Embryonic facial prominence (tissue), 1 donor: ENCODE measurements at regions not wholly inside any gene's neighbourhood (a gene's known extent, or its start where the extent isn't known, plus 50 kb on each side); places are given as distances from the start of the nearest gene placed in this dataset.
"Not testable (repeated sequence)": the region's sequence is repeated elsewhere in the genome, so short reads cannot be mapped to it uniquely, and the experiment has no call there.

ENCODE experiments used
- DNase-seq: peaks from one replicate; pipeline ENCODE4 v3.0.0-alpha.2; 2016; ENCODE audit errors: extremely low spot score

DNA sequence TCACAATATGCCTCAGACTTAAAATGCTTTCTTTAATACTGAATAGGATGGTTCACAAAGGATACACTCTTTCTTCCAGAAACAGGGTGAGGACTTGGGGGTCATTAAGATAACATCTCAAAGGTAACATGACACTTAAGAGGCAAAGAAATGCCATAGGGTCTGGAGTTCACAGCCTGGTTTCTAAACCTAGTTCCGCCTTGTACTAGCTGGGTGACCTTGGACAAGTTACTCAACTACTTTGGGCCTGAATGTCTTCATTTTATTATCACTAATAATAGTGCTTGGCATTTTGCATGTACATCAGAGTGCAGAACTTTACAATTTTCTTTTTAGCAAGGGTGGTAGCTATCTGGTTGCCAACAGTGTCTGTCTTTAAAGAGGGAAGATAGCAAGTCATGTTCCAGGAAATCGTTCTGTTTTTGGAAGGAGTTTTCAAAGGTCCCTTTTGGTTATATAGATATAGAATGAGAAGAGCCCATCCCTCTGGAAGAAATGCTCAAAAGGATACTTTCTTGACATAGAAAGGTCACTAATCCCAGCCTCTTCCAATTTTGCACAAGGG is 257.8 kb downstream of the NUAK1 start:
- DNase-seq: no peak

DNA sequence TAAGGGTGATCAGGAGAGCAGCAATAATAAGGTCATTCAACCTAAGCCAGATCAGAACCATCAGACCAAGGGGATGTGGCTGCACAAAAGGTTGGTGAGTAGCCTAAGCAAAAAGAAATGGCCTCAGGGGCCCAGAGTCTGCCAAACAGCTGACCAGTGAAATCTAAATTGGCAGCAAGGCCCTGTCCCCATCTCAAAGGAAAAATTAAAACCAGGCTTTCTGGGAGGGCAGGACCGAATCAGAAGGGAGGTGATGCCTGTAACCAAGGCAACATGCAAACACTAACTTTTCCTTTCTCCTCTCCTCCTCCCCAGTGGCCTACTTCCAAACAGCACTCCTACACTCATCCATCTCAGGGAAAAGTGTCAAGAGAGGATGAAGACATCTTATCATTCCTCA is 256.4 kb downstream of the NUAK1 start:
- no peak for DNase-seq

DNA sequence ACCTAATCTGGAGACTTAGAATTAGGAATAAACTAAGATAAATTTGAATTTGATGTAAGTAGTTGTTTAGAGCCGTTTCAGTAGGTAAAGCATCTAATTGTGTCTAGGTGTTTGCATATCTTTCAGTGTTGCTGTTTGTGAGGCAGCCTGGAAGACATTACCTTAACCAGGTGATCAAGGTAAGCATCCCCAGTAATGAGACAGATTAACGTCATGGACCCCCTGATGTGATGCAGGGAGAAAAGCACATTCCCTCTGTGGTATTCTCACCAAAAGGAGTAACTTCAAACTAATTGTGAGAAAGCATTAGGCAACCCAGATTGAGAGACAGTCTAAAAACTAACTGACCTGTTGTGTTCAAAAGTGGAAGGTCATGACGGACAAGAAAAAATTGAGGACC is 251.6 kb downstream of the NUAK1 start:
- no peak for DNase-seq

DNA sequence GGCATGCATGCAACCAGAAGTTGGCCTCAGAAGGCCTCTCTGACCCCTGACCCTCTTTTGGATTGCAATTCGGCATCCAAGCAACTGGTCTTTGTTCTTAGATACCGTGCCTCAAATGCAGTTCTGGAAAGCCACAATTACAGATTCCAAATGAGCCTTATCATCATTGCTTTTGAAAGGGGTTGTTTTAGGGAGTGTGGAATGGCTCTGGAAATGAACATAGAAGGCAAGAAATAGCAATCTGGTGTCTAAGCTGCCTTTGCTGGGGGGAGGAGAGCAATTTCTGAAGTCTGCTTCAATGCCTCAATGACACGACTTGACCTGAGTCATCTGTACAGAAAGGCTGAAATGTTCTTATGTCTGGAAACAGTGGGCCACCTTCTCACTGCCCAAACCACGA is 250.1 kb downstream of the NUAK1 start:
- no peak for DNase-seq

DNA sequence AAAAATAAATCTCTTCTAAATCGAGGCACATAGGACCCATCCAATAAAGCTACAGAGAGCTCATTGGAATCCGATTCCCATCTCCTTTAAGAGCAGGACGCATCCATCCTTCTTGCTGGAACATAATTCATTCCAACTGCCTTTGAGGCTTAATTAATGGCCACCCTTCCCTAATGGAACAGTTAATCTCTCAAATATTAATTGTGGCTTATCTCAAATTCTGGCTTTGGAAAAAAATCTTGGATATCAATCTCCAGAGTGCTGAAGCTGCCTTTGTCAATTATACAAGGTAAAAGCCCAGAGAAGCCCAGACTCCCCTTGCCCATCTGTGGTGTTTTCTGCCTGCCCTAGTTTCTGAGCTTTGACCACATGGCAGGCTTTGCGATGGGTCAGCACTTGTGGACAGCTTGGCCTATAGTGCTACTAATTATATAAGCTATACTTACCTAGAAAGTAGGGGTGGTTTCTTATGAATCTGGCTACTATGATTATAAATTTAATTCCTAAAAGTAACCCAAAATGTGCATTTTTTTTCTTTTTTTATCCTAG is 246.3 kb downstream of the NUAK1 start:
- no peak for DNase-seq

DNA sequence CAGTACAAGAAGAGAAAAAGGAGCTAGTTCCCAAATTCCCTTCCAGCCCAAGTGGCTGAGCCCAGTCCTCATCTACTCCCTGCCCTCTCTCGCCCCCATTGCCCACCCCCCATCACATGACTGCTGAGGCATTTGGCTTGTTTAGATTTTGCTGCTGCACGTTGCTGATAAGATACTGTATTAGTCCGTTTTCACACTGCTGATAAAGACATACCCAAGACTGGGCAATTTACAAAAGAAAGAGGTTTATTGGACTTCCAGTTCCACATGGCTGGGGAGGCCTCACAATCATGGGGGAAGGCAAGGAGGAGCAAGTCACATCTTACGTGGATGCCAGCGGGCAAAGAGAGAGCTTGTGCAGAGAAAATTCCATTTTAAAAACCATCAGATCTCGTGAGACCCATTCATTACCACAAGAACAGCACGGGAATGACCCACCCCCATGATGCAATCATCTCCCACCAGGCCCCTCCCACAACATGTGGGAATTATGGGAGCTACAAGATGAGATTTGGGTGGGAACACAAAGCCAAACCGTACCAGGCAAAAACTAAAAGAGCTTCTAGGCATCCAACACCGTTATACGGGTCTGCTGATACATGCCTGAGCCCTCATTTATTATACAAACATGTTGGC is 243.4 kb downstream of the NUAK1 start:
- DNase-seq: not testable (repeated sequence)

DNA sequence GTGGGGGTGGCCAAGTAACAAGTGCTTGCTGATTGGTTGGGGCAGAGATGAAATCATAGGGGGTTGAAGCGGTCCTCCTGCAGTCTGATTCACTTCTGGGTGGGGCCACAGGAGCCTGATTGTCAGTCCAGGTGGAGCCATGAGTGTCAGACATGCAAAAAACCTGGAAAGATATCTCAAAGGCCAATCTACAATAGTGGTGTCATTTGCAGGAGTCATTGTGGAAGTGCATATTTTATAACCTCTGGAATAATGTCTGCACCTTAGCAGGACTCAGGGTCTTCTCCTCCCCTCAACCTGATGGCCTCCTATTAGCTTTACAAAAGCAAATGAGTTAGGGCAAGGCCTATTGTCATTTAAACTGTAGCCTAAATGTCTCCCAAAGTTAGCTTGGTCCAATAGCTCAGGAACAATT is 241.4 kb downstream of the NUAK1 start:
- no peak for DNase-seq

DNA sequence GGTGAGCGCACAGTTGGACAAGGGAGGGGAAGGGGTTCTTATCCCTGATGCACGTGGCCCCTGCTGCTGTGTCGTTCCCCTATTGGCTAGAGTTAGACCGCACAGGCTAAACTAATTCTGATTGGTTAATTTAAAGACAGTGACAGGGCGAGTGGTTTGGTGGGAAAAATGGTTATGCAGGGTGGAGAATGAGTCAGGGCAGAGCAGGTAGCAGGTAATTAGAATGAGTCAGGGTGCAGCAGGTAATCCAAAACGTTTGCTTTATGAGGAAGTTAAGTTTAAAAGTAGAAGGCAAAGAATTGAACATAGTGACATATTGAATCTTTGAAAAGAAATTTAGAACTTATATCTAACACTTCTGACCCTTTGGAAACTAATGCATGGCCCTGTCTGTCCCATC is 240.5 kb downstream of the NUAK1 start:
- not testable (repeated sequence) for DNase-seq

DNA sequence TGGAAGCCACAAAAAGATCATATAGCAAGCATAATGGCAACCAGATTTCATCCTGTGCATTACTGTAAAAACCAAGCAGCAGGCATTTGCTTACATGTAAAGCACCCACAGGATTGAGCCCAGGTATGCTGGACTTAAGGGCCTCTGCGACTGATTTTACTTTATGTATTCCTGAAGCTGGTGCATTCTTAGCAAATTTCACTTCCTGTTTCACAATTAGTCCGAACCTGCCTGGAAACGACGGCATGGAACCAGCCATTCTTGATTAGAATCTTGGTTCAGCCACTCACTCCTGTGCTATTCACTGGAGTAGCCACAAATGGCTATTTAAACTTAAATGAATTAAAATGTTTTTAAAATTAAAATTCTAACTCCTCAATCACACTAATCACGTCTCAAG is 239.2 kb downstream of the NUAK1 start:
- DNase-seq: no peak

DNA sequence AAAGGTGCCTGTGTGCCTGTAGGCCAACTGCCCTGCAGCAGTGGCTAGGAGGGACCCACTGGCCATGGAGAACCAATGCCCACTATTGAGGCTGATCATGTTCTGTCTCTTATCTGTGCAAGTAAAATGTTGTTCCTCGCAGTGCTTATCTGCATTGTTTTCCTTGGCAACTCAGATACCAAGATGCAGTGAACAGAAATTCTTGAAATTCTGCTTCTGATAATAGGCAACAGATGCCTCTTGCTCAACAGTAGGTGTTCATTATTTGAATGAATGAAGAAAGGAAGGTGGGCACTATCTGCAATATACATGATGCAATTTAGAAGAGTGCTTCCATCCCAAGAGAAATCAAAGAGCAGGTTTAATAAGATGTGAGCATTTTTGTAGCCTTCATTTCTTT is 232.2 kb downstream of the NUAK1 start:
- no peak for DNase-seq

DNA sequence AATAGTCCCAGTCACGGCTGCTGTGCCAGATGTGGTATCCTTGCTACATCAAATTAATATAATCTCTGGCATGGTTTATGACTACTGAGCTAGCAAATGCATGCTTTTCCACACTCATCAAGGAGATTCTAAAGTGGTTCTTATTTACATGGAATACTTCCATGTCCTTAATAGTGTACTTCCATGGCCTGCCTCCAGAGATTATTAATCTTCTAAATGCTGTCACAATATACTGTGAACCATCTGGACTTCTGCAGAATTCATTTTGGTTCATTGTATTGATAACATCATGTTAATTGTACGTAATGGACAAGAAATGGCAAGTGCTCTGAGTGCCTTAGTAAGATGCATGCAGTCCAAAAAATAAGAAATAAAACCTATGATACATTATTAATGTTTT is 230.8 kb downstream of the NUAK1 start:
- DNase-seq: no peak

DNA sequence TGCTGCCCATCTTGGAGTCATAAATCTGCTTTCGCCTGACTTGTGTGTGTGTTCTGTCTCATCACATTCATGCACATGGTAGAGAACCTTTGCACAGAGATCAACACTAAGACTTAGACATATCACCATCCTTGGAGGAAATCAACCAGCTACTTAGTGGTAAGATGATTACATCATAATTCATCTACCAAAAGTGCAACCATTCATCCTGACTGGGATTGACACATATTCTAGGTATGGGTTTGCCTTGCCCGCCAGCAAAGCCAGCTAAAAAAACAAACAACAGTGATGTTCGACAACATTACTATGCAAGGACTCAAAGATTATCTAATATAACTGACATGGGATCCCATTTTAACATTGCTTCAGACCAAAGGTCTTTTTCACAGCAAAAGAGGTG is 228.7 kb downstream of the NUAK1 start:
- DNase-seq: no peak

DNA sequence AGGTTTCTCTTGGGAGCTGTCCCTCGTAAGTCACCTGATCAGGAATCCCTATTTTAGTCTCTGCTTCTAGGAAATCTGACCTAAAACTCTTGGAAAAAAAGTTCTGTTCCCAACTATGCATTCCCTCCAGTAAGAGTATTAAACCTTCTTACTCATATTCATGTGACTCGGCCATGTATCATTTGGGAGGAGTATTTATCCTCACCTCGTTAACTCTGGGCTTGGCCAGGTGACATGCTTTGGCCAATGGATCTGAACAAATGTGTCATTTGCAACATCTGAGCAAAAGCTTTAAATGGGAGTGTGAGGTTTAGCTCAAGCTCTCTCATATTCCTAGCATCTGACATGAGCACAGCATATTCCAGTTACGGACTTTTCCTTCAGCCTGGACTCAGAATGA is 226.8 kb downstream of the NUAK1 start:
- no peak for DNase-seq

DNA sequence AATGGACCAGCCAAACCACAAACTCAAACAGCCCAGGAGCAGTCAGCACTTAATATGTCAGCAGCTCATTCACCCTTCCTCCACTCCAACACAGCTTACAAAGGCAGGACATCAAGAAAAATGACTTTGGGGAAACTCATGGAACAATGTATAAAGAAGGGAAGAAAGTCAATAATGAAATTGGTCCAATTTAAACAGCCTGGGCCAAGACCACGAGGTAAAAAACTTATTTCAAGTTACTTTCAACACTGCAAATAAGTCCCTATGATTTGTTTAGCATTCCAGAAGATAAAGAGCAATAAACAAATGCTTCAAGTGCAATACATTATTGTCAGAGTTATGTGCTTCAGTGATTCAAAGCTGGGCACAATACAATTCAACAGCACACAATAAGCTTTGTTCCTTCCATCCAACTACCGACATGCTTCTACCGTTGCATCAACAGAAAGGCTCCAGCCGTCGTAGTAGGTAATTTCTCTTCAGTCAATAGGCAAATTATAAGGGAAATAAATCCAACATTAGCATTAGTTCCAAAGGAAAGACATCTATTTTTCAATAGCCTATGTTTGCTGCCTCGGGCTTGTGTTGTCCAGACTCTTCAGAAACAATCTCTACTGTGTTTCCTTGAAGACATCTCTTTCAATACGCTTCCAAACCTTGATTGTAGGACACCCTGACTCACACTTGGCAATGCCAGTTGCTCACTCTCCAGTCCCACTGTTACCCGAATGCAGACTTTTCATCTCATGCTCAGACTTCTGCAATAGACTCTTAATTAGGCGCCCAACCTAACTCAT is 225.7 kb downstream of the NUAK1 start:
- no peak for DNase-seq

DNA sequence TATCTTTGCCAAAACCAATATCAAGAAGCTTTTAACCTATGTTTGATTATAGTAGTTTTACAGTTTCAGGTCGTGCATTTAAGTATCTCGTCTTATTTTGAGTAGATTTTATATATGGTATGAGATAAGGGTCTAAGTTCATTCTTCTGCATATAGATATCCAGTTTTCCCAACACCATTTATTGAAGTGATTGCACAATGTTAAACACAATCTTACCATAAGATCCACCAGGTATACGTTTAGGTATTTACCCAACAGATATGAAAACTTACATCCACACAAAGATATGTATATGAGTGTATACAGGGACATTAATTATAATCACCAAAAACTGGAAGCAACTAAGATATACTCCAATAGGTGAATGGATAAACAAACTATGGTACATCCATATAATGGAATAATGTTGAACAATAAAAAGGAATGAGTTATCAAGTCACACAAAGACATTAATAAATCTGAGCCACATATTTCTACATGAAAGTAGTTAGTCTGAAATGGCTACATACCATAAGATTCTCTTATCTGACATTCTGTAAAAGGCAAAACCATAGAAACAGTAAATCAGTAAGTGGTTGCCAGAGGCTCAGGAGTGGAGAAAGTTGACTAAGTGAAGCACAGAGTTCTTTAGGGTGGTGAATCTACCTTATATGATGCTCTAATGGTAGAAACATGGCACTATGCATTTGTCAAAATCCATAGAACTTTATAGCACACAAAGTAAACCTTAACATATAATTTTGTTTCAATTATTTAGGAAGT is 222.6 kb downstream of the NUAK1 start:
- DNase-seq: no peak

DNA sequence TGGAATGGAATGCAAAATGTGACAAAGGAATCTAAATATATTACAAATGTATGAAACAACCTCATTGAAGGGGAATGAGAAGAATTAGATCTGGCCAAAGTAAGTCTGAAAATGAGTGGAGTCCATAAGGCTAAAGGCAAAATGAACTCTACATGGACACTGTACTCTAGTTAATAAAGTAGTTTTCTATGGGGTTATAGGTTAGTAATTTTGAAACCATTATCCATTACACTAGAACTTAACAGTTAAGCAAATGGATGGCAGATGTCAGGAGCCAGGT is 222.1 kb downstream of the NUAK1 start:
- DNase-seq: no peak

DNA sequence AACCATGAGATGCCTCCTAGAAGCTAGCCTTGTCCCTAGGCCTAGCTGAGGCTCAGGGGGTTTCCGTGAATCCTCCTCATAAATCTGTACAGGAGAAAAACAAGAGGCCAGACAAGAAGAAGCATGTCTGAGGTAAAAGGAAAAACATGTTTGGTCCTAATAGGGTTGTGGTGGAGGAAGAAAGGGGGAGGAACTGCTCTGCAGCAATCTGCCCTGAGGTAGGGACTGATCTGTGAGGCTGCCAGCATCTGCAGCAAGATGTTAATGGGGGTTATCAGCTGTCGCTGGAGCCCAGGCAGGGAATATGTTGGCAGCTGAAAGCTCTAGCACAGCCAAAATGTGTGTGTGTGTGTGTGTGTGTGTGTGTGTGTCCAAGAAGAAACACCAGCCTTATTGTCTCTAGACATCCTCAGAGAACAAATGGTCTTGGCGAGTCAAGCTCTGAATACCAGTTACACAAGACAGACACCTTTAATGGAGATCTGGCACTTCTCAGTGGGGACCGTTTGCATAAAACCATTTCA is 218.5 kb downstream of the NUAK1 start:
- no peak for DNase-seq

DNA sequence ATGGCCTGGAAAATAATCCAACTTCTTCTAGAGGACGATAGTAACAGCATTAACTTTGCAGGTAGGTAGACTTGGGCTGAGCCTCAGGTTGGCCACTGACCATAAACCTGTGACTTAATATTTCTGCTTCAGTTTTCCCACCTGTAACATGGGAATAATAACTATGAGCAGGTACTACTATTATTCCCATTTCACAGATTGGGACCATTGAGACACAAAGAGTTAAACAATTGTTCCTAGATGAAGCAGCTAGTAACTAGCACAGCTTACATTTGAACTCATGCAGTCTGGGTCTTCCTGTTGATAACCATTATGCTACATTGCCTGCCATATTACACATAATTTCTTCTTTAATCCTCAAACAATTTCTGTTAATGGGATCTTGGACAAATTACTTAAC is 217.7 kb downstream of the NUAK1 start:
- DNase-seq: no peak

DNA sequence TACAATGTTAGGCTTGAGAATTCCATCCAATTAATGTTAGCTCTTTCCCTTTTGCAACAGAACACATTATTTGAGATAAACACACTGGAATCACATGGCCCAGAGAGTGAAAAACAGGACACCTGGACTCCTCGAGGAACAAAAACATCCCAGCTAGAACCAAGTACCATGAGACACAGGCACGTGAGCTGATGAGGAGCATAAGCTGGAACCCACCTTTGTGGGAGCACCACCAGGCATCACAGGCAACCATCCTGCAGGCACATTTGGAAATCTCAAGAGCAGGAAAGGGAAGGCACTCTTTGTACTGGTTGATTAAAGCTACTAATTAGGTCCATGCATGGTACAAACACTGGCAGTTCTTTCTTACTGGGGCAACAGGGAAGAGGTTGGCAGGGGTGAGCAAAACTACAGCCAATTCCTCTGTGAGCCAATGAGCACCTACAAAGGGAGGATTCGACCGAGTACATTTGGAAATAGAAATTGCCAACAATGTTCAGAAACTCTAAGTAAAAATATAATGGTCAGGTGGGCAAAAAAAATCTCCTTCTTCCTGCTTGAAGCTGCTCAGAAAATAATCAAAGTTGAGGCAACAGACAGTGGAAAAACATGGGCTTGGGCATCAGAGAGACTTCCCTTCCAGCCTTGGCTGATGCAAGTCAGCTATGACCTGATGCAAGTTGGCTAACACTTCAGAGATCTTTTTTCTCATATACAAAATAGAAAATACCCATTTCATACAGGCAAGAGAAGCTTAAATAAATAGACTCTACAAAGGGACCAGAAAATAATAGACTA is 216.7 kb downstream of the NUAK1 start:
- DNase-seq: no peak

DNA sequence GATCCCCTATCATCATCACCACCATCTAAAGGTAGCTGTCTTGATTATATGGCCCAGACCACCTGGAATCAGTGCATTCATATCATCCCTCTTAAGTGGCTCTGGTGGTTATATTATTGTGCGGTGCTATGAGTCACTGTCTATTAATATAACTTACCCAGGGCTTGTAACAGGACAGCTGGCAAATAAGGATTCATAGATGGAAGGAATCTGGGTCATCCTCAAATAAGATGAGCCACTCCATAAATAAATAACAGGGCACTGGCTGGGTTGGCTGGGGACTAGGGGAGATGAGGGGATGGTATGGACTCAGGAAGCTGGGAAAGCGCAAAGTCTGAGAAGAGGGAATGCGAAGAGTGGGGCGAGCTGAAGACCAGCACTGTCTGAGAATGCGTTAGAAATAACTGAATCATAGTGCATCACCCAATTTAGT is 216.1 kb downstream of the NUAK1 start:
- DNase-seq: no peak

DNA sequence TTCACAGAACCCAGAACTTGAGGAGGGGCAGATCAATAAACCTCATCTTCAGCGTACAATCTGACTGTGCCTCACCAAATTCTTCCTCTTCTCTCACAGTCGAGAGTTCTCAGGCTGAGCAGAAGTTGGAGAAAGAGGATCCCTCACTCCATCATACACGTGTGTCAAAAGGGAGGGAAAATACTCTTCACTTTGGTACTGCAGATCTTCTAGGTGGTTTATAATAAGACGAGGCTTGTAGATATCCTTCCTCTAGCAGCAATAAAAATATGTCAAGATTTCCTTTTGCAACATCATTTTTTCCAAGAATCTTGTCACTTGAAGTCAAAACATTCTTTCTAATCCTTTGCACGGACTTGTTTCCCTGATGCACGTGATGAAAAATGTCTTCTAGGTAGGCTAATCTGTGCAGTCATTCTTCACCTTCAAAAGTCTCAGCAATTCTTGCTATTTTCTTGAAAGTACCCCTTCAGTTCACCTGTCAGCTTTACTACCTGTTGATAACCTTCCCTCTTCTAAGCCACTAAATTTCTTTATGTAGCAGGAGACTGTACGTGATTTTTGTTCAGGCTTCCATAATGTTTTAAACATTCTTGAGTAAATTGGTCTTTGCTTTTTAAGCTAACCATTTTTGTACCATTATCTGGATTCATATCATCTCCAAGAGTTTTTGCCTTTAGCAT is 214.1 kb downstream of the NUAK1 start:
- DNase-seq: no peak
